HG03280 (cell line): ENCODE measurements at regions not wholly inside any gene's neighbourhood (a gene's known extent, or its start where the extent isn't known, plus 50 kb on each side); places are given as distances from the start of the nearest gene placed in this dataset.
"Not testable (repeated sequence)": the region's sequence is repeated elsewhere in the genome, so short reads cannot be mapped to it uniquely, and the experiment has no call there.

ENCODE experiments used
- ATAC-seq: cut with Tn5 transposase; IDR thresholded peaks from one replicate; pipeline ENCODE4 v1.9.1; 2021; ENCODE audit warnings: mild to moderate bottlenecking, moderate library complexity; ENCODE audit not compliant: unreplicated experiment

GRCh38 chr2:63692002-63692606 lies 103.3 kb downstream of the MDH1 start:
- ATAC-seq = no peak

- no peak for ATAC-seq
These were observed 106.8 kb downstream of the MDH1 start for GRCh38 chr2:63695583-63695982.

- ATAC-seq = no peak
These were observed 107.7 kb downstream of the MDH1 start for GRCh38 chr2:63696496-63696895.

- ATAC-seq = no peak
These were observed 108.4 kb downstream of the MDH1 start for GRCh38 chr2:63697160-63697559.

GRCh38 chr2:63698786-63699548 lies 110.2 kb downstream of the MDH1 start:
- ATAC-seq = peak; percentile 72

- ATAC-seq = no peak
These were observed 110.7 kb downstream of the MDH1 start for GRCh38 chr2:63699549-63699839.

- ATAC-seq = no peak
These were observed 111.5 kb downstream of the MDH1 start for GRCh38 chr2:63700271-63700670.

- ATAC-seq = no peak
These were observed 112.6 kb downstream of the MDH1 start for GRCh38 chr2:63701406-63701805.

- not testable (repeated sequence) for ATAC-seq
These were observed 117.3 kb downstream of the MDH1 start for GRCh38 chr2:63706084-63706483.

- no peak for ATAC-seq
These were observed 122.0 kb downstream of the MDH1 start for GRCh38 chr2:63710732-63711131.

GRCh38 chr2:63712748-63713147 lies 124.0 kb downstream of the MDH1 start:
- no peak for ATAC-seq

GRCh38 chr2:63716146-63716545 lies 125.5 kb upstream of the UGP2 start:
- ATAC-seq = no peak

GRCh38 chr2:63719052-63719451 lies 122.6 kb upstream of the UGP2 start:
- no peak for ATAC-seq

- ATAC-seq = no peak
These were observed 120.6 kb upstream of the UGP2 start for GRCh38 chr2:63721082-63721424.

- not testable (repeated sequence) for ATAC-seq
These were observed 119.4 kb upstream of the UGP2 start for GRCh38 chr2:63722284-63722683.

GRCh38 chr2:63723709-63724108 lies 118.0 kb upstream of the UGP2 start:
- no peak for ATAC-seq

- ATAC-seq = not testable (repeated sequence)
These were observed 116.5 kb upstream of the UGP2 start for GRCh38 chr2:63725212-63725611.

- ATAC-seq = no peak
These were observed 112.3 kb upstream of the UGP2 start for GRCh38 chr2:63729362-63729761.

- no peak for ATAC-seq
These were observed 111.9 kb upstream of the UGP2 start for GRCh38 chr2:63729831-63730230.

- no peak for ATAC-seq
These were observed 107.2 kb upstream of the UGP2 start for GRCh38 chr2:63734510-63734909.

- ATAC-seq = no peak
These were observed 106.4 kb upstream of the UGP2 start for GRCh38 chr2:63735263-63735662.

- ATAC-seq = no peak
These were observed 105.8 kb upstream of the UGP2 start for GRCh38 chr2:63735931-63736330.

GRCh38 chr2:63736354-63736753 lies 105.3 kb upstream of the UGP2 start:
- no peak for ATAC-seq
